GM12878 (cell line): ENCODE measurements at regions not wholly inside any gene's neighbourhood (a gene's known extent, or its start where the extent isn't known, plus 50 kb on each side); places are given as distances from the start of the nearest gene placed in this dataset.

ENCODE experiments used
- KDM1A ChIP-seq: fragments of 200-600 bp; sonication (generic); IDR thresholded peaks from 2 replicates; pipeline ENCODE4 v1.6.1; 2016; ENCODE audit warnings: borderline replicate concordance
- LARP7 ChIP-seq: fragments of 450-650 bp; IDR thresholded peaks from 2 replicates; pipeline ENCODE4 v1.6.1; 2017; ENCODE audit warnings: mild to moderate bottlenecking
- MEF2A ChIP-seq: IDR thresholded peaks from 2 replicates; pipeline ENCODE4 v1.6.1; 2011; ENCODE audit warnings: low read depth, mild to moderate bottlenecking, low read length, moderate library complexity; ENCODE audit not compliant: insufficient read depth
- MEF2B ChIP-seq: fragments of 450-650 bp; IDR thresholded peaks from 2 replicates; pipeline ENCODE4 v1.6.1; 2018; ENCODE audit warnings: mild to moderate bottlenecking, moderate library complexity; ENCODE audit not compliant: partially characterized antibody, poor library complexity, severe bottlenecking
- MTA2 ChIP-seq: fragments of 450-650 bp; IDR thresholded peaks from 2 replicates; pipeline ENCODE4 v1.6.1; 2016; ENCODE audit warnings: low read depth, mild to moderate bottlenecking, moderate library complexity
- NFIC ChIP-seq: IDR thresholded peaks from 2 replicates; pipeline ENCODE4 v1.6.1; 2012; ENCODE audit warnings: low read depth, mild to moderate bottlenecking, inconsistent platforms, low read length, moderate library complexity
- NR2F1 ChIP-seq: fragments of 450-650 bp; conservative IDR thresholded peaks from 2 replicates; pipeline ENCODE4 v1.6.1; 2017; ENCODE audit warnings: mild to moderate bottlenecking
- POLR2AphosphoS5 ChIP-seq: IDR thresholded peaks from 2 replicates; pipeline ENCODE4 v1.6.1; 2011; ENCODE audit warnings: mild to moderate bottlenecking, low read length, inconsistent platforms
- SIN3A ChIP-seq: IDR thresholded peaks from 2 replicates; pipeline ENCODE4 v1.6.1; 2012; ENCODE audit warnings: low read depth, low read length, improper control_type of control experiment
- SREBF2 ChIP-seq: IDR thresholded peaks from 2 replicates; pipeline ENCODE4 v1.6.1; 2012; ENCODE audit warnings: mild to moderate bottlenecking, low read length
- YBX1 ChIP-seq: fragments of 450-650 bp; IDR thresholded peaks from 2 replicates; pipeline ENCODE4 v1.6.1; 2016; ENCODE audit warnings: antibody characterized with exemption
- ZNF217 ChIP-seq: fragments of 450-650 bp; IDR thresholded peaks from 2 replicates; pipeline ENCODE4 v1.6.1; 2017; ENCODE audit warnings: antibody characterized with exemption, mild to moderate bottlenecking
- ZSCAN29 ChIP-seq: fragments of 450-650 bp; IDR thresholded peaks from 2 replicates; pipeline ENCODE4 v1.6.1; 2017; ENCODE audit warnings: mild to moderate bottlenecking, moderate library complexity
- TF ChIP-seq, protein P1 (sequence below): fragments of 450-650 bp; IDR thresholded peaks from 2 replicates; pipeline ENCODE4 v1.6.1; 2017; ENCODE audit warnings: mild to moderate bottlenecking, moderate library complexity
- TF ChIP-seq, protein P2 (sequence below): fragments of 450-650 bp; IDR thresholded peaks from 2 replicates; pipeline ENCODE4 v1.6.1; 2016; ENCODE audit warnings: mild to moderate bottlenecking, moderate library complexity, borderline replicate concordance
- TF ChIP-seq, protein P3 (sequence below): fragments of 450-650 bp; IDR thresholded peaks from 2 replicates; pipeline ENCODE4 v1.6.1; 2018; ENCODE audit warnings: borderline replicate concordance, mild to moderate bottlenecking; ENCODE audit not compliant: partially characterized antibody
- TF ChIP-seq, protein P4 (sequence below): fragments of 450-650 bp; formaldehyde crosslinking; IDR thresholded peaks from 2 replicates; pipeline ENCODE4 v1.5.0; 2022; ENCODE audit warnings: mild to moderate bottlenecking, missing genetic modification characterization

DNA sequence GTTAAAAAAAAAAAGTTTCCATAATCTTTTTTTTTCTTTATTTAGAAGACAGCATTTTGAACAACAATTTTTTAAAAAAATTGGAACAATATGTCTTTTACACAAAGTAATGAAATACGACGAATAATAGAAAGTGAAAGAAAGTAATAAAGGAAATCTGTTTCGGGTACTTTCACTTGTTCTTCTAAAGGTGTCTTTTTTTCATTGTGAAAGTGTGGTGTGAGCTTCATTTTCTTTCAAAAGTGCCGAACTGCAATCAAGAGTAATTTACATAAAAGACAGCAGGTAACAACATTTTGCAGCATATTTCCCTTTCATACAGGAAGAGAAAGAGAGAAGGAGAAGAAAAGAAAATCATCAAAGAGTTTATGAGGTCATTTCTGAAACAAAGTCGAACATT lies 159.7 kb upstream of the CDH12 start (continued):
- TF ChIP-seq, protein P1, sequence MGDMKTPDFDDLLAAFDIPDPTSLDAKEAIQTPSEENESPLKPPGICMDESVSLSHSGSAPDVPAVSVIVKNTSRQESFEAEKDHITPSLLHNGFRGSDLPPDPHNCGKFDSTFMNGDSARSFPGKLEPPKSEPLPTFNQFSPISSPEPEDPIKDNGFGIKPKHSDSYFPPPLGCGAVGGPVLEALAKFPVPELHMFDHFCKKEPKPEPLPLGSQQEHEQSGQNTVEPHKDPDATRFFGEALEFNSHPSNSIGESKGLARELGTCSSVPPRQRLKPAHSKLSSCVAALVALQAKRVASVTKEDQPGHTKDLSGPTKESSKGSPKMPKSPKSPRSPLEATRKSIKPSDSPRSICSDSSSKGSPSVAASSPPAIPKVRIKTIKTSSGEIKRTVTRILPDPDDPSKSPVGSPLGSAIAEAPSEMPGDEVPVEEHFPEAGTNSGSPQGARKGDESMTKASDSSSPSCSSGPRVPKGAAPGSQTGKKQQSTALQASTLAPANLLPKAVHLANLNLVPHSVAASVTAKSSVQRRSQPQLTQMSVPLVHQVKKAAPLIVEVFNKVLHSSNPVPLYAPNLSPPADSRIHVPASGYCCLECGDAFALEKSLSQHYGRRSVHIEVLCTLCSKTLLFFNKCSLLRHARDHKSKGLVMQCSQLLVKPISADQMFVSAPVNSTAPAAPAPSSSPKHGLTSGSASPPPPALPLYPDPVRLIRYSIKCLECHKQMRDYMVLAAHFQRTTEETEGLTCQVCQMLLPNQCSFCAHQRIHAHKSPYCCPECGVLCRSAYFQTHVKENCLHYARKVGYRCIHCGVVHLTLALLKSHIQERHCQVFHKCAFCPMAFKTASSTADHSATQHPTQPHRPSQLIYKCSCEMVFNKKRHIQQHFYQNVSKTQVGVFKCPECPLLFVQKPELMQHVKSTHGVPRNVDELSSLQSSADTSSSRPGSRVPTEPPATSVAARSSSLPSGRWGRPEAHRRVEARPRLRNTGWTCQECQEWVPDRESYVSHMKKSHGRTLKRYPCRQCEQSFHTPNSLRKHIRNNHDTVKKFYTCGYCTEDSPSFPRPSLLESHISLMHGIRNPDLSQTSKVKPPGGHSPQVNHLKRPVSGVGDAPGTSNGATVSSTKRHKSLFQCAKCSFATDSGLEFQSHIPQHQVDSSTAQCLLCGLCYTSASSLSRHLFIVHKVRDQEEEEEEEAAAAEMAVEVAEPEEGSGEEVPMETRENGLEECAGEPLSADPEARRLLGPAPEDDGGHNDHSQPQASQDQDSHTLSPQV, result 0 out of 2 replicates have a peak, but pooled peaks have one; percentile 33
- TF ChIP-seq MEF2A (no peak), MTA2 (peak; percentile 65; the same call in 1 of the 2 replicates), ZNF217 (no peak), NFIC (no peak), KDM1A (no peak), ZSCAN29 (no peak), SIN3A (no peak), MEF2B (peak; percentile 20), POLR2AphosphoS5 (no peak), SREBF2 (no peak), NR2F1 (no peak), LARP7 (no peak), YBX1 (no peak)
- TF ChIP-seq, protein P2, sequence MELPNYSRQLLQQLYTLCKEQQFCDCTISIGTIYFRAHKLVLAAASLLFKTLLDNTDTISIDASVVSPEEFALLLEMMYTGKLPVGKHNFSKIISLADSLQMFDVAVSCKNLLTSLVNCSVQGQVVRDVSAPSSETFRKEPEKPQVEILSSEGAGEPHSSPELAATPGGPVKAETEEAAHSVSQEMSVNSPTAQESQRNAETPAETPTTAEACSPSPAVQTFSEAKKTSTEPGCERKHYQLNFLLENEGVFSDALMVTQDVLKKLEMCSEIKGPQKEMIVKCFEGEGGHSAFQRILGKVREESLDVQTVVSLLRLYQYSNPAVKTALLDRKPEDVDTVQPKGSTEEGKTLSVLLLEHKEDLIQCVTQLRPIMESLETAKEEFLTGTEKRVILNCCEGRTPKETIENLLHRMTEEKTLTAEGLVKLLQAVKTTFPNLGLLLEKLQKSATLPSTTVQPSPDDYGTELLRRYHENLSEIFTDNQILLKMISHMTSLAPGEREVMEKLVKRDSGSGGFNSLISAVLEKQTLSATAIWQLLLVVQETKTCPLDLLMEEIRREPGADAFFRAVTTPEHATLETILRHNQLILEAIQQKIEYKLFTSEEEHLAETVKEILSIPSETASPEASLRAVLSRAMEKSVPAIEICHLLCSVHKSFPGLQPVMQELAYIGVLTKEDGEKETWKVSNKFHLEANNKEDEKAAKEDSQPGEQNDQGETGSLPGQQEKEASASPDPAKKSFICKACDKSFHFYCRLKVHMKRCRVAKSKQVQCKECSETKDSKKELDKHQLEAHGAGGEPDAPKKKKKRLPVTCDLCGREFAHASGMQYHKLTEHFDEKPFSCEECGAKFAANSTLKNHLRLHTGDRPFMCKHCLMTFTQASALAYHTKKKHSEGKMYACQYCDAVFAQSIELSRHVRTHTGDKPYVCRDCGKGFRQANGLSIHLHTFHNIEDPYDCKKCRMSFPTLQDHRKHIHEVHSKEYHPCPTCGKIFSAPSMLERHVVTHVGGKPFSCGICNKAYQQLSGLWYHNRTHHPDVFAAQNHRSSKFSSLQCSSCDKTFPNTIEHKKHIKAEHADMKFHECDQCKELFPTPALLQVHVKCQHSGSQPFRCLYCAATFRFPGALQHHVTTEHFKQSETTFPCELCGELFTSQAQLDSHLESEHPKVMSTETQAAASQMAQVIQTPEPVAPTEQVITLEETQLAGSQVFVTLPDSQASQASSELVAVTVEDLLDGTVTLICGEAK, result peak; percentile 68; the same call in 1 of the 2 replicates
- TF ChIP-seq, protein P3, sequence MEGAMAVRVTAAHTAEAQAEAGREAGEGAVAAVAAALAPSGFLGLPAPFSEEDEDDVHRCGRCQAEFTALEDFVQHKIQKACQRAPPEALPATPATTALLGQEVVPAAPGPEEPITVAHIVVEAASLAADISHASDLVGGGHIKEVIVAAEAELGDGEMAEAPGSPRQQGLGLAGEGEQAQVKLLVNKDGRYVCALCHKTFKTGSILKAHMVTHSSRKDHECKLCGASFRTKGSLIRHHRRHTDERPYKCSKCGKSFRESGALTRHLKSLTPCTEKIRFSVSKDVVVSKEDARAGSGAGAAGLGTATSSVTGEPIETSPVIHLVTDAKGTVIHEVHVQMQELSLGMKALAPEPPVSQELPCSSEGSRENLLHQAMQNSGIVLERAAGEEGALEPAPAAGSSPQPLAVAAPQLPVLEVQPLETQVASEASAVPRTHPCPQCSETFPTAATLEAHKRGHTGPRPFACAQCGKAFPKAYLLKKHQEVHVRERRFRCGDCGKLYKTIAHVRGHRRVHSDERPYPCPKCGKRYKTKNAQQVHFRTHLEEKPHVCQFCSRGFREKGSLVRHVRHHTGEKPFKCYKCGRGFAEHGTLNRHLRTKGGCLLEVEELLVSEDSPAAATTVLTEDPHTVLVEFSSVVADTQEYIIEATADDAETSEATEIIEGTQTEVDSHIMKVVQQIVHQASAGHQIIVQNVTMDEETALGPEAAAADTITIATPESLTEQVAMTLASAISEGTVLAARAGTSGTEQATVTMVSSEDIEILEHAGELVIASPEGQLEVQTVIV, result no peak
- TF ChIP-seq, protein P4, sequence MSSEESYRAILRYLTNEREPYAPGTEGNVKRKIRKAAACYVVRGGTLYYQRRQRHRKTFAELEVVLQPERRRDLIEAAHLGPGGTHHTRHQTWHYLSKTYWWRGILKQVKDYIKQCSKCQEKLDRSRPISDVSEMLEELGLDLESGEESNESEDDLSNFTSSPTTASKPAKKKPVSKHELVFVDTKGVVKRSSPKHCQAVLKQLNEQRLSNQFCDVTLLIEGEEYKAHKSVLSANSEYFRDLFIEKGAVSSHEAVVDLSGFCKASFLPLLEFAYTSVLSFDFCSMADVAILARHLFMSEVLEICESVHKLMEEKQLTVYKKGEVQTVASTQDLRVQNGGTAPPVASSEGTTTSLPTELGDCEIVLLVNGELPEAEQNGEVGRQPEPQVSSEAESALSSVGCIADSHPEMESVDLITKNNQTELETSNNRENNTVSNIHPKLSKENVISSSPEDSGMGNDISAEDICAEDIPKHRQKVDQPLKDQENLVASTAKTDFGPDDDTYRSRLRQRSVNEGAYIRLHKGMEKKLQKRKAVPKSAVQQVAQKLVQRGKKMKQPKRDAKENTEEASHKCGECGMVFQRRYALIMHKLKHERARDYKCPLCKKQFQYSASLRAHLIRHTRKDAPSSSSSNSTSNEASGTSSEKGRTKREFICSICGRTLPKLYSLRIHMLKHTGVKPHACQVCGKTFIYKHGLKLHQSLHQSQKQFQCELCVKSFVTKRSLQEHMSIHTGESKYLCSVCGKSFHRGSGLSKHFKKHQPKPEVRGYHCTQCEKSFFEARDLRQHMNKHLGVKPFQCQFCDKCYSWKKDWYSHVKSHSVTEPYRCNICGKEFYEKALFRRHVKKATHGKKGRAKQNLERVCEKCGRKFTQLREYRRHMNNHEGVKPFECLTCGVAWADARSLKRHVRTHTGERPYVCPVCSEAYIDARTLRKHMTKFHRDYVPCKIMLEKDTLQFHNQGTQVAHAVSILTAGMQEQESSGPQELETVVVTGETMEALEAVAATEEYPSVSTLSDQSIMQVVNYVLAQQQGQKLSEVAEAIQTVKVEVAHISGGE (CRISPR knock-in tag), result no peak
